CD8-positive, alpha-beta memory T cell (primary cell): ENCODE measurements at regions not wholly inside any gene's neighbourhood (a gene's known extent, or its start where the extent isn't known, plus 50 kb on each side); places are given as distances from the start of the nearest gene placed in this dataset.

Experiments used
- CTCF ChIA-PET: fragments of 350-600 bp; sonication (Branson Sonifier 250); formaldehyde crosslinking; loops from one replicate; lab custom pipeline; 2021; ENCODE audit warnings: antibody characterized with exemption; lab: Charles Lee
- POLR2A ChIA-PET: fragments of 350-600 bp; sonication (Branson Sonifier 250); formaldehyde crosslinking; loops from one replicate; lab custom pipeline; 2021; ENCODE audit warnings: antibody characterized with exemption; lab: Charles Lee
- DNase-seq, 5 donors: peaks; one replicate each; pipeline versions ENCODE4 v3.0.0 to v3.0.0-alpha.2; 2020 to 2022; ENCODE audit warnings: mixed read lengths in 1 of 5
- H3K27ac ChIP-seq: one replicate; pipeline ENCODE4 v1.7.0; 2013; ENCODE audit warnings: low read depth, mild to moderate bottlenecking, low read length, moderate library complexity
- H3K27me3 ChIP-seq: 2 replicates; pipeline ENCODE4 v1.7.0; 2013; ENCODE audit warnings: low read length, mild to moderate bottlenecking; ENCODE audit not compliant: insufficient read depth, poor library complexity, severe bottlenecking
- H3K36me3 ChIP-seq: 2 replicates; pipeline ENCODE4 v1.7.0; 2013; ENCODE audit warnings: mild to moderate bottlenecking, low read length, moderate library complexity; ENCODE audit not compliant: insufficient read depth
- H3K4me1 ChIP-seq: 2 replicates; pipeline ENCODE4 v1.7.0; 2013; ENCODE audit warnings: mild to moderate bottlenecking, low read length, moderate library complexity; ENCODE audit not compliant: insufficient read depth
- H3K4me3 ChIP-seq: 2 replicates; pipeline ENCODE4 v1.7.0; 2013; ENCODE audit warnings: mild to moderate bottlenecking, low read length
- H3K9me3 ChIP-seq: 2 replicates; pipeline ENCODE4 v1.7.0; 2013; ENCODE audit warnings: mild to moderate bottlenecking, low read length
- H3K27ac Mint-ChIP-seq, 8 donors: one replicate each; pipeline ENCODE4 v1.8.0; 2020 to 2021; ENCODE audit warnings: mixed read lengths in 8 of 8, mild to moderate bottlenecking in 6 of 8, inconsistent platforms in 3 of 8, moderate library complexity in 3 of 8
- H3K27me3 Mint-ChIP-seq, 2 donors: one replicate each; pipeline ENCODE4 v1.8.0; 2020 to 2021; ENCODE audit warnings: mixed read lengths in 2 of 2, mild to moderate bottlenecking in 1 of 2, moderate library complexity in 1 of 2
- H3K36me3 Mint-ChIP-seq, 3 donors: one replicate each; pipeline ENCODE4 v1.8.0; 2020 to 2021; ENCODE audit warnings: mixed read lengths in 3 of 3, inconsistent platforms in 1 of 3, mild to moderate bottlenecking in 1 of 3
- H3K4me1 Mint-ChIP-seq, 3 donors: one replicate each; pipeline ENCODE4 v1.8.0; 2020 to 2021; ENCODE audit warnings: mixed read lengths in 3 of 3, inconsistent platforms in 1 of 3, mild to moderate bottlenecking in 1 of 3
- H3K4me3 Mint-ChIP-seq, 7 donors: one replicate each; pipeline ENCODE4 v1.8.0; 2020 to 2021; ENCODE audit warnings: mixed read lengths in 7 of 7, mild to moderate bottlenecking in 6 of 7, moderate library complexity in 4 of 7, inconsistent platforms in 2 of 7
- H3K9me3 Mint-ChIP-seq, 5 donors: one replicate each; pipeline ENCODE4 v1.8.0; 2020 to 2022; ENCODE audit warnings: mixed read lengths in 5 of 5, mild to moderate bottlenecking in 3 of 5, moderate library complexity in 2 of 5, inconsistent platforms in 1 of 5

GRCh38 chr5:126363658-126364057 is 59.6 kb upstream of the GRAMD2B start:
- no peak overlapping the region for H3K4me3 Mint-ChIP-seq
- no peaks in the 10 kb centered on the region for H3K27me3 ChIP-seq

GRCh38 chr5:126364206-126364902 is 58.9 kb upstream of the GRAMD2B start:
- H3K27me3 ChIP-seq = no peaks in the 10 kb centered on the region
- POLR2A ChIA-PET = no interaction called here

More at GRCh38 chr5:126363658-126364057, 59.6 kb upstream of the GRAMD2B start:
- H3K4me1 Mint-ChIP-seq = no peaks in the 10 kb centered on the region
- no peak overlapping the region for H3K27ac Mint-ChIP-seq
- Histone ChIP-seq H3K4me3 (no peak overlapping the region), H3K27ac (no peak overlapping the region), H3K4me1 (no peaks in the 10 kb centered on the region), H3K9me3 (no peaks in the 10 kb centered on the region), H3K36me3 (no peaks in the 10 kb centered on the region)
- DNase-seq = no peak
- ChIA-PET CTCF (no interaction called here), POLR2A (no interaction called here)
- no peaks in the 10 kb centered on the region for H3K9me3 Mint-ChIP-seq
- H3K27me3 Mint-ChIP-seq = peaks cover 0 to 7% of the 10 kb centered on the region in 2 donors
- no peaks in the 10 kb centered on the region for H3K36me3 Mint-ChIP-seq

DNA sequence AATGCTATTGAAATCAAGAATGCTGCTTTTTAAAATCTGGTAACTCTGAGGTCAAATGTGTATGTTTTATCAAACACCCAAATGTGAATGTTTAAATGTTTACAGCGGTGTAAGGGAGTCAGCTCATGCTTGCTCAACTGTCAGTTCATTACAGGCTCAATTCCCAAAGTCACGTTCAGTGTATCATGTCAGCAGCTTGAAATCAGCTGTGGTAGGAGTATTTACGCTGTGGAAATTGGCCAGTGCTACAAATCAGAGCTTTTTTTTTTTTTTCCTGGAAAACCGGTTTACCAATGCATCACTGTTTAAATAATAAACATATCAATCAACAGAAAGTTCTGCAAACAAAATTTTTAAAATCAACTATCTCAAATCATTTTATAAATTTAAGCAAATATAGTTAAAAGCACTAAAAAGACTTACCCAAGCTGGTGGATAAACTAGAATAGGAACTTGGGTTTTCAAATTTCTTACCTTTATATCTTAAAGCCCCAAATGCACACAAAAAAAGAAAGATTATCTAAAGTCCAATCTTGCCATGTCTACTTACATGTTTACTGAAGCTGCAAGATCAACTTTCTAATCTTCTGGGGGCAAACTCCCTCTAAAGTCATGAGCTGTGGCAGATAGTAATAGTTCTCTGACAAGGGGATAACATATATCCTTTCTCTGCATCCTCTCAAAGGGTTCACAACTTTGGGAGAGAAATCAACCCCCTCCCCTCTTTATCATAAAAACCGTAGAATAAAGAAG is 57.6 kb upstream of the GRAMD2B start:
- Histone ChIP-seq H3K27ac (no peak overlapping the region), H3K4me3 (no peak overlapping the region), H3K36me3 (no peaks in the 10 kb centered on the region), H3K9me3 (no peaks in the 10 kb centered on the region), H3K4me1 (no peaks in the 10 kb centered on the region), H3K27me3 (no peaks in the 10 kb centered on the region)
- CTCF ChIA-PET = interaction anchor here (0.8 to 1.5 kb wide), 2 partner anchors 135 to 168 kb away, joined by 3 to 6 read pairs; no protein-coding TSS in a partner anchor
- H3K36me3 Mint-ChIP-seq = no peaks in the 10 kb centered on the region
- H3K9me3 Mint-ChIP-seq = no peaks in the 10 kb centered on the region
- POLR2A ChIA-PET = no interaction called here
- H3K4me1 Mint-ChIP-seq = peaks cover 0 to 1% (median 0%) of the 10 kb centered on the region in 3 donors
- no peak overlapping the region for H3K27ac Mint-ChIP-seq
- no peak for DNase-seq
- no peaks in the 10 kb centered on the region for H3K27me3 Mint-ChIP-seq
- H3K4me3 Mint-ChIP-seq = no peak overlapping the region

More at GRCh38 chr5:126364206-126364902, 58.9 kb upstream of the GRAMD2B start:
- no peak overlapping the region for H3K27ac ChIP-seq
- H3K9me3 ChIP-seq = no peaks in the 10 kb centered on the region
- no peaks in the 10 kb centered on the region for H3K4me1 ChIP-seq
- no peak overlapping the region for H3K4me3 Mint-ChIP-seq
- H3K27ac Mint-ChIP-seq = no peak overlapping the region
- H3K4me1 Mint-ChIP-seq = no peaks in the 10 kb centered on the region
- no peak overlapping the region for H3K4me3 ChIP-seq
- peaks cover 0 to 7% of the 10 kb centered on the region in 2 donors for H3K27me3 Mint-ChIP-seq
- DNase-seq = no peak
- no peaks in the 10 kb centered on the region for H3K36me3 ChIP-seq
- no peaks in the 10 kb centered on the region for H3K36me3 Mint-ChIP-seq
- no peaks in the 10 kb centered on the region for H3K9me3 Mint-ChIP-seq
- CTCF ChIA-PET = no interaction called here

GRCh38 chr5:126366199-126366560 is 57.0 kb upstream of the GRAMD2B start:
- Mint-ChIP-seq H3K4me3 (no peak overlapping the region), H3K4me1 (peaks cover 0 to 1% (median 0%) of the 10 kb centered on the region in 3 donors), H3K9me3 (no peaks in the 10 kb centered on the region), H3K27me3 (no peaks in the 10 kb centered on the region), H3K27ac (no peak overlapping the region), H3K36me3 (no peaks in the 10 kb centered on the region)
- no peaks in the 10 kb centered on the region for H3K4me1 ChIP-seq
- DNase-seq = no peak
- ChIA-PET POLR2A (no interaction called here), CTCF (interaction anchor here (0.8 to 1.5 kb wide), 2 partner anchors 134 to 167 kb away, joined by 3 to 6 read pairs; no protein-coding TSS in a partner anchor)
- H3K36me3 ChIP-seq = no peaks in the 10 kb centered on the region
- no peaks in the 10 kb centered on the region for H3K9me3 ChIP-seq
- no peaks in the 10 kb centered on the region for H3K27me3 ChIP-seq
- H3K4me3 ChIP-seq = no peak overlapping the region
- no peak overlapping the region for H3K27ac ChIP-seq

DNA sequence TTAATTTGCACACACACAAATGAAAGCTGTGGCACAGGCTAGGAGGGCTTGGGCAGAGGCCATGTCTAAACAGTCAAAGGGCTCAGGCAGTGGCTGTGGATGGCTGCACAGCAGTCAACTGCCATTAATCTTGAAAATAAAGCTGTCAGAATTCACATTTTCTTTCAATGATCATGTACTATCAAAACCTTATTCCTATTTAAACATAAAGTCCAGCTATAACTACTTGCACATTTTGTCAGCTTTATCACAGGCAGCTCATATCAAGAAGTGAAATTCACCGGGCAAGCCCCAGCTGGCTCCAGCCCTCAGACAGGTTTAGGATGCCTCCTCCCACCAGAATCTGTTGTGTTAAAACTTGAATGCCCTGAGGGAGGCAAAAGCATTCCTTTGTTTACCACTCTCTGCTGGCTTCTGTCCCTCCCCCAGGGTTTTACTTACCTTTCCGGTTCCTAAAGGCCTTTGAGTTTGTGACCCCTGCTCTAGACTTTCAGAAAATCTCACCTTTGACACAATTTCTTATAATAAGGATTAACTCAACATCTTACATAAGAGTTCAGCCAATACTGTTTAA is 54.9 kb upstream of the GRAMD2B start:
- POLR2A ChIA-PET = no interaction called here
- H3K27me3 Mint-ChIP-seq = no peaks in the 10 kb centered on the region

GRCh38 chr5:126369083-126369482 is 54.1 kb upstream of the GRAMD2B start:
- Histone ChIP-seq H3K4me1 (peaks cover 9% of the 10 kb centered on the region), H3K27ac (no peak overlapping the region), H3K4me3 (no peak overlapping the region), H3K27me3 (no peaks in the 10 kb centered on the region), H3K36me3 (no peaks in the 10 kb centered on the region), H3K9me3 (no peaks in the 10 kb centered on the region)
- Mint-ChIP-seq H3K27ac (no peak overlapping the region), H3K36me3 (no peaks in the 10 kb centered on the region), H3K4me1 (peaks cover 9 to 12% (median 11%) of the 10 kb centered on the region in 3 donors), H3K4me3 (no peak overlapping the region), H3K9me3 (no peaks in the 10 kb centered on the region), H3K27me3 (no peaks in the 10 kb centered on the region)
- CTCF ChIA-PET = no interaction called here
- no peak for DNase-seq
- POLR2A ChIA-PET = no interaction called here

More for the DNA sequence above, 54.9 kb upstream of the GRAMD2B start:
- CTCF ChIA-PET = interaction anchor here (0.9 kb wide), 1 partner anchor 10 kb away, joined by 3 read pairs; no protein-coding TSS in a partner anchor
- H3K9me3 Mint-ChIP-seq = no peaks in the 10 kb centered on the region
- H3K4me3 ChIP-seq = no peak overlapping the region
- H3K36me3 ChIP-seq = no peaks in the 10 kb centered on the region
- DNase-seq = no peak
- H3K27ac Mint-ChIP-seq = no peak overlapping the region
- H3K36me3 Mint-ChIP-seq = no peaks in the 10 kb centered on the region
- no peaks in the 10 kb centered on the region for H3K9me3 ChIP-seq
- H3K27me3 ChIP-seq = no peaks in the 10 kb centered on the region
- peaks cover 2% of the 10 kb centered on the region for H3K4me1 ChIP-seq
- H3K4me3 Mint-ChIP-seq = no peak overlapping the region
- no peak overlapping the region for H3K27ac ChIP-seq
- peaks cover 1 to 5% (median 3%) of the 10 kb centered on the region in 3 donors for H3K4me1 Mint-ChIP-seq

- peaks cover 16 to 20% (median 18%) of the 10 kb centered on the region in 3 donors for H3K4me1 Mint-ChIP-seq
- H3K27me3 Mint-ChIP-seq = no peaks in the 10 kb centered on the region
- Histone ChIP-seq H3K27ac (no peak overlapping the region), H3K27me3 (no peaks in the 10 kb centered on the region), H3K36me3 (no peaks in the 10 kb centered on the region), H3K4me3 (no peak overlapping the region), H3K9me3 (no peaks in the 10 kb centered on the region), H3K4me1 (peaks cover 15% of the 10 kb centered on the region)
- ChIA-PET POLR2A (no interaction called here), CTCF (no interaction called here)
- H3K4me3 Mint-ChIP-seq = no peak overlapping the region
- no peaks in the 10 kb centered on the region for H3K36me3 Mint-ChIP-seq
- DNase-seq = no peak
- no peaks in the 10 kb centered on the region for H3K9me3 Mint-ChIP-seq
- H3K27ac Mint-ChIP-seq = no peak overlapping the region
These were observed 53.0 kb upstream of the GRAMD2B start for GRCh38 chr5:126369995-126370731.
